CD14-positive monocyte (primary cell): ENCODE measurements at regions not wholly inside any gene's neighbourhood (a gene's known extent, or its start where the extent isn't known, plus 50 kb on each side); places are given as distances from the start of the nearest gene placed in this dataset.

ENCODE experiments used
- DNase-seq, 3 donors: peaks; one replicate each; pipeline ENCODE4 v3.0.0-alpha.2; 2011 to 2022
- H2AFZ ChIP-seq: 2 replicates; pipeline ENCODE4 v1.6.0; 2012; ENCODE audit warnings: mild to moderate bottlenecking, low read depth, low read length, inconsistent platforms; ENCODE audit not compliant: insufficient read depth, poor library complexity, severe bottlenecking
- H3K27ac ChIP-seq, 2 donors: 1 replicate in 1 of 2; 2 replicates in 1 of 2; pipeline ENCODE4 v1.5.1; 2012 to 2013; ENCODE audit warnings: low read length in 2 of 2, control low read depth in 1 of 2, inconsistent platforms in 1 of 2, low read depth in 1 of 2, mild to moderate bottlenecking in 1 of 2
- H3K27me3 ChIP-seq, 2 donors: one replicate each; pipeline versions ENCODE4 v1.6.0 to v1.6.1; 2011 to 2013; ENCODE audit warnings: low read length in 2 of 2; ENCODE audit not compliant: control insufficient read depth in 2 of 2, insufficient read depth in 2 of 2
- H3K36me3 ChIP-seq, 2 donors: replicated peaks in 1 of 2; 1 replicate in 1 of 2; 2 replicates in 1 of 2; pipeline versions ENCODE4 v1.5.1 to v1.6.1; 2012 to 2013; ENCODE audit warnings: low read length in 2 of 2, control low read depth in 1 of 2, inconsistent platforms in 1 of 2, mild to moderate bottlenecking in 1 of 2; ENCODE audit not compliant: insufficient read depth in 2 of 2, control insufficient read depth in 1 of 2
- H3K4me1 ChIP-seq, 2 donors: 1 replicate in 1 of 2; 2 replicates in 1 of 2; pipeline versions ENCODE4 v1.5.1 to v1.6.1; 2012 to 2013; ENCODE audit warnings: low read length in 2 of 2, control low read depth in 1 of 2, inconsistent platforms in 1 of 2, mild to moderate bottlenecking in 1 of 2, moderate library complexity in 1 of 2; ENCODE audit not compliant: insufficient read depth in 2 of 2, control insufficient read depth in 1 of 2
- H3K4me2 ChIP-seq: replicated peaks from 2 replicates; pipeline ENCODE3; 2012; ENCODE audit warnings: low read length, moderate library complexity, mild to moderate bottlenecking; ENCODE audit not compliant: poor library complexity, severe bottlenecking; ENCODE audit errors: extremely low read depth
- H3K4me3 ChIP-seq, 3 experiments: fragments of 200-600 bp in 1 of 3; sonication (generic) in 1 of 3; replicated peaks in 1 of 3; 1 replicate in 2 of 3; 2 replicates in 1 of 3; pipeline ENCODE4 v1.5.1; 2011 to 2013; ENCODE audit warnings: low read length in 3 of 3, mild to moderate bottlenecking in 3 of 3, control low read depth in 2 of 3, low read depth in 2 of 3, inconsistent platforms in 1 of 3, moderate library complexity in 1 of 3
- H3K79me2 ChIP-seq: 2 replicates; pipeline ENCODE4 v1.6.0; 2012; ENCODE audit warnings: mild to moderate bottlenecking, control low read depth, inconsistent platforms, low read length, moderate library complexity; ENCODE audit not compliant: insufficient read depth
- H3K9ac ChIP-seq: 2 replicates; pipeline ENCODE4 v1.6.0; 2017; ENCODE audit warnings: low read length, mild to moderate bottlenecking; ENCODE audit not compliant: insufficient read depth, poor library complexity, severe bottlenecking
- H3K9me3 ChIP-seq, 2 donors: replicated peaks in 1 of 2; 1 replicate in 1 of 2; 2 replicates in 1 of 2; pipeline versions ENCODE4 v1.5.1 to v1.6.1; 2012 to 2013; ENCODE audit warnings: low read length in 2 of 2, control low read depth in 1 of 2; ENCODE audit not compliant: control insufficient read depth in 1 of 2, insufficient read depth in 1 of 2
- H4K20me1 ChIP-seq: 2 replicates; pipeline ENCODE4 v1.6.0; 2012; ENCODE audit warnings: mild to moderate bottlenecking, low read length, control low read depth, moderate library complexity; ENCODE audit not compliant: insufficient read depth
- H3K27ac Mint-ChIP-seq, 7 donors: one replicate each; pipeline ENCODE4 v1.8.0; 2020; ENCODE audit warnings: mild to moderate bottlenecking in 7 of 7, mixed read lengths in 7 of 7, moderate library complexity in 6 of 7, inconsistent platforms in 2 of 7
- H3K27me3 Mint-ChIP-seq, 3 donors: one replicate each; pipeline ENCODE4 v1.8.0; 2021 to 2022; ENCODE audit warnings: low read depth in 3 of 3, mild to moderate bottlenecking in 3 of 3, mixed read lengths in 3 of 3, moderate library complexity in 3 of 3, inconsistent platforms in 1 of 3
- H3K36me3 Mint-ChIP-seq, 2 donors: one replicate each; pipeline ENCODE4 v1.8.0; 2020; ENCODE audit warnings: mixed read lengths in 2 of 2, inconsistent platforms in 1 of 2, mild to moderate bottlenecking in 1 of 2
- H3K4me1 Mint-ChIP-seq: one replicate; pipeline ENCODE4 v1.8.0; 2020; ENCODE audit warnings: mild to moderate bottlenecking, mixed read lengths
- H3K4me3 Mint-ChIP-seq, 2 donors: one replicate each; pipeline ENCODE4 v1.8.0; 2020; ENCODE audit warnings: mild to moderate bottlenecking in 2 of 2, mixed read lengths in 2 of 2, moderate library complexity in 1 of 2
- H3K9me3 Mint-ChIP-seq, 7 donors: one replicate each; pipeline ENCODE4 v1.8.0; 2020 to 2022; ENCODE audit warnings: mixed read lengths in 7 of 7, mild to moderate bottlenecking in 6 of 7, moderate library complexity in 6 of 7, inconsistent platforms in 2 of 7
- WGBS: methylation state at CpG from one replicate; pipeline ENCODE4 v1.1.5; 2013; ENCODE audit warnings: missing lambda C conversion rate; ENCODE audit not compliant: insufficient coverage; 5-methylcytosine and 5-hydroxymethylcytosine counted together
- intact Hi-C, 2 donors: fragments of 100-400 bp; cut with micrococcal nuclease; formaldehyde crosslinking; loops; one replicate each; pipeline versions ENCODE4 v1.15.0 to v1.15.1; 2023
- TF ChIP-seq, protein P1 (sequence below): fragments of 200-600 bp; IDR thresholded peaks from one replicate; pipeline ENCODE4 v1.8.0; 2022; ENCODE audit warnings: antibody characterized with exemption, mild to moderate bottlenecking

DNA sequence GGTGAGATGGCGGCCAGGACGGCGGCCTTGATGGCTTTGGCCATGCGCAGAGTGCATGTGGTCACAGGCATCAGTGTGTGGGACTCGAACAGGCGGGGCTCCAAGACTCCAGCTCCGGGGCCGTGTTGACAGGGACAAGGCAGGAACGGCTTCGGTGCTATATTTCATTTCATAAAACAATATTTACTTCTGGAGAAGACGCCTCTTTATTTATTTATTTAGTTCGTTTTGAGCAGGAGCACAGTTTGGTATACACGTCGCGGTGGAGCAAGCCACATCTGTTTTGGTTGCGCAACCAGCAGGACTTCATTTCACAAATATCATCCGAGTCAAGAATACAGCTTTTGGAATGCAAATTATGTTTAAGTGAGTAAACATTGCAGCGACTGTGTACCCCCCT is 166.7 kb upstream of the TSHZ3 start:
- H3K9me3 ChIP-seq, result no peaks in the 10 kb centered on the region
- no peak overlapping the region for H3K4me3 Mint-ChIP-seq

GRCh38 chr19:31516756-31517155 is 167.5 kb upstream of the TSHZ3 start:
- H3K4me2 ChIP-seq, result no peak overlapping the region
- no peaks in the 10 kb centered on the region for H3K27me3 ChIP-seq
- TF ChIP-seq, protein P1, sequence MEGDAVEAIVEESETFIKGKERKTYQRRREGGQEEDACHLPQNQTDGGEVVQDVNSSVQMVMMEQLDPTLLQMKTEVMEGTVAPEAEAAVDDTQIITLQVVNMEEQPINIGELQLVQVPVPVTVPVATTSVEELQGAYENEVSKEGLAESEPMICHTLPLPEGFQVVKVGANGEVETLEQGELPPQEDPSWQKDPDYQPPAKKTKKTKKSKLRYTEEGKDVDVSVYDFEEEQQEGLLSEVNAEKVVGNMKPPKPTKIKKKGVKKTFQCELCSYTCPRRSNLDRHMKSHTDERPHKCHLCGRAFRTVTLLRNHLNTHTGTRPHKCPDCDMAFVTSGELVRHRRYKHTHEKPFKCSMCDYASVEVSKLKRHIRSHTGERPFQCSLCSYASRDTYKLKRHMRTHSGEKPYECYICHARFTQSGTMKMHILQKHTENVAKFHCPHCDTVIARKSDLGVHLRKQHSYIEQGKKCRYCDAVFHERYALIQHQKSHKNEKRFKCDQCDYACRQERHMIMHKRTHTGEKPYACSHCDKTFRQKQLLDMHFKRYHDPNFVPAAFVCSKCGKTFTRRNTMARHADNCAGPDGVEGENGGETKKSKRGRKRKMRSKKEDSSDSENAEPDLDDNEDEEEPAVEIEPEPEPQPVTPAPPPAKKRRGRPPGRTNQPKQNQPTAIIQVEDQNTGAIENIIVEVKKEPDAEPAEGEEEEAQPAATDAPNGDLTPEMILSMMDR, result no peak
- no peaks in the 10 kb centered on the region for H3K79me2 ChIP-seq
- H3K27ac Mint-ChIP-seq, result no peak overlapping the region
- peaks cover 0 to 19% (median 3%) of the 10 kb centered on the region in 7 donors for H3K9me3 Mint-ChIP-seq
- H2AFZ ChIP-seq, result no peak overlapping the region
- H3K36me3 Mint-ChIP-seq, result no peaks in the 10 kb centered on the region
- H3K4me3 ChIP-seq, result no peak overlapping the region
- DNase-seq, result no peak
- no peaks in the 10 kb centered on the region for H3K36me3 ChIP-seq
- peaks cover 0 to 4% (median 1%) of the 10 kb centered on the region in 3 donors for H3K27me3 Mint-ChIP-seq
- no peaks in the 10 kb centered on the region for H3K9me3 ChIP-seq
- no peak overlapping the region for H3K9ac ChIP-seq
- no peaks in the 10 kb centered on the region for H4K20me1 ChIP-seq
- no peaks in the 10 kb centered on the region for H3K4me1 ChIP-seq
- no peak overlapping the region for H3K4me3 Mint-ChIP-seq
- intact Hi-C loops, result no loop called here
- no peak overlapping the region for H3K27ac ChIP-seq
- H3K4me1 Mint-ChIP-seq, result no peaks in the 10 kb centered on the region
- 73% methylated on average over 6 of the region's 9 CpGs for WGBS

More for the DNA sequence above, 166.7 kb upstream of the TSHZ3 start:
- Mint-ChIP-seq H3K36me3 (no peaks in the 10 kb centered on the region), H3K27ac (no peak overlapping the region), H3K4me1 (no peaks in the 10 kb centered on the region), H3K9me3 (peaks cover 0 to 18% (median 3%) of the 10 kb centered on the region in 7 donors), H3K27me3 (peaks cover 2 to 4% (median 3%) of the 10 kb centered on the region in 3 donors)
- no peaks in the 10 kb centered on the region for H3K27me3 ChIP-seq
- TF ChIP-seq, protein P1, result no peak
- H3K27ac ChIP-seq, result no peak overlapping the region
- no peaks in the 10 kb centered on the region for H3K79me2 ChIP-seq
- WGBS, result 87% methylated on average over 11 of the region's 18 CpGs
- DNase-seq, result no peak
- no peak overlapping the region for H3K9ac ChIP-seq
- no peaks in the 10 kb centered on the region for H4K20me1 ChIP-seq
- H3K36me3 ChIP-seq, result no peaks in the 10 kb centered on the region
- H3K4me3 ChIP-seq, result no peak overlapping the region
- H3K4me1 ChIP-seq, result no peaks in the 10 kb centered on the region
- no peak overlapping the region for H2AFZ ChIP-seq
- intact Hi-C loops, result no loop called here
- H3K4me2 ChIP-seq, result no peak overlapping the region
